ENCODE measurements at regions not wholly inside any gene's neighbourhood (a gene's known extent, or its start where the extent isn't known, plus 50 kb on each side); places are given as distances from the start of the nearest gene placed in this dataset.

DNA sequence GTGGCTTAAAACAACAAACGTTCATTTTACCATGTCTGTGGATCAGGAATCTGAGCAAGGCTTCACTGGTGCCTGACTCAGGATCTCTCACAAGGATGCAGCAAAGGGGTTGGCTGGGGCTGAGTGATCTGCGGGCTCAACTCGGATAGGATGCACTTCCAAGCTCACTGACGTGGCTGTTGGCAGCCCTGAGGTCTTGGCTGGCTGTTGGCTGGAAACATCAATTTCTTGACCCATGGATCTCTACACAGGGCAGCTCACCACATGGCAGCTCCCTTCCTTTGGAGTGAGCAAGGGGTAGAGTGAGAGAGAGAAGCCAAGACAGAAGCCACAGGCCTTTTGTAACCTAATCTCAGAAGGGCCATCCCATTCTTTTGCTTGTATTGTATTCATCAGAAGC, 202.1 kb downstream of the NXNL2 start:
- no peak for DNase-seq

DNA sequence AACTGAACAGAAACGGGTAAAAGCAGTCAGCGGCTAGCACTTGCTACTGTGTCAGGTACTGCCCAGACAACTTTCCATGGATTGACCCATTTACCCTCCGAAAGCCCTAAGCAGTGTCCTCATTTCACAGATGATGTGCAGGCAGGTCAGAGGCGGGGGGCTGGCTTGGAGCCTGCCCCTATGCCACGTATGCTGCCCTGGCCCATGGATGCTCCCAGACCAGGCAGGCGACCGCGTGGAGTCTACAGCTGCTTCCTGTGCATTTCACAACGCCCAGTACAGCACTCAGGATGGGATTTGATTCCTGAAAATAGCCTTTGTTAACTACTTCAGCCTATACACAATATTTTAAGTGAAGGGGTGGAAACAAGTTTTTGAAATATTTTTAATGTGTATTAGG, 202.9 kb downstream of the NXNL2 start:
- DNase-seq = no peak

DNA sequence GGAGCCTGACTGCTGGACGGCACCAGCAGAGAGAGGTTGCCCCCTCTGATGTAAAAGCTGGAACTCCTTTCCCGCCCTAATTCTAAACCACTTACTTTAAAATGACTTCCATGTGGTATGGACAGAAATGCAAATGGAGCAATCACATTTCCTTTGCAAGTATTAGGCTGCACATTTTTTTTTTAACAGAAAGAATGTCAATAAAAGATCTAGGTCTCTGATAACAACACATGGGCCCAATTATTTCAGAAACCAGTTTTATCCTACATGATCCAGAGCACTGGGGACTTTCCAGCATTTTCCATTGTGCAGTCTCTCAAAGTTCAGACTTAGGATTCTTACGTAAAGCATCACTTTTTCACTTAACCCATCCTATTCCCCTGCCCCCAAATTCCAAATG, 203.7 kb downstream of the NXNL2 start:
- DNase-seq = no peak

DNA sequence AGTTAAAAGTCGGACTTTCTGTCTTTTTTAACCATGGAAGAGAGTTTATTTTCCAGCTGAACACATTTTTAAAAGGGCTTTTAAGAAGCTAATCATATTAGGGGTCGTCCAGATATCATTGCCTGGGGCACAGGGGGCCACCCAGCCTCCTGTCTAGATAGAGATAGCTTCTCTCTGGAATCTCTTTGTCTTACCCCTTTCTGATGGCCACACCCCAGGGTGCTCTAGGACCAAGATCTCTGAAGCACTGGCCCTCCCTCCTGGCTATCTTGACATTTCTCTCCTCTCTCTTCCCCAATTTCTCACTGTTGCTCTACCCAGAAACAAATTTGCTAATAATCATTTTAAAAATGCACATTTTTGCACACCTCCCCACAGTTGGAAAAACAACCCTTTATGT, 204.4 kb downstream of the NXNL2 start:
- no peak for DNase-seq

GRCh38 chr9:88740844-88741243, 205.9 kb downstream of the NXNL2 start:
- no peak for DNase-seq

DNA sequence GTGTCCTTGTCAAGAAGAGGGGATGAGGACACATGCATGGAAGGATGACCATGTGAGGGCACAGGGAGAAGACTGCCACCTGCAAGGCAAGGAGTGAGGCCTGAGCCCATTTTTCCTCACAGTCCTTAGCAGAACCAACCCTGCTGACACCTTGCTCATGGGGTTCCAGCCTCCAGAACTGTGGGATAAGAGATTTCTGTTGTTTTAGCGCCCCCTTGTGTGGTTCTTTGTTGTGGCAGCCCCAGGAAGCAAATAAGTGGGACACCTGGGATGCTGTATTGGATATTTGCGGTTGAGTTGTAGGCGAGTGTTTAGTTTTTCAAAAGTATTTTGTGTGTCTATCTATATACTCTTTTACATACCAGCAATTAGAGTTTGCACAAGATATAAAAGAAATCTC, 206.4 kb downstream of the NXNL2 start:
- DNase-seq = no peak

GRCh38 chr9:88742483-88742882, 207.5 kb downstream of the NXNL2 start:
- no peak for DNase-seq

- DNase-seq = no peak
These were observed 207.9 kb downstream of the NXNL2 start for GRCh38 chr9:88742905-88743304.

DNA sequence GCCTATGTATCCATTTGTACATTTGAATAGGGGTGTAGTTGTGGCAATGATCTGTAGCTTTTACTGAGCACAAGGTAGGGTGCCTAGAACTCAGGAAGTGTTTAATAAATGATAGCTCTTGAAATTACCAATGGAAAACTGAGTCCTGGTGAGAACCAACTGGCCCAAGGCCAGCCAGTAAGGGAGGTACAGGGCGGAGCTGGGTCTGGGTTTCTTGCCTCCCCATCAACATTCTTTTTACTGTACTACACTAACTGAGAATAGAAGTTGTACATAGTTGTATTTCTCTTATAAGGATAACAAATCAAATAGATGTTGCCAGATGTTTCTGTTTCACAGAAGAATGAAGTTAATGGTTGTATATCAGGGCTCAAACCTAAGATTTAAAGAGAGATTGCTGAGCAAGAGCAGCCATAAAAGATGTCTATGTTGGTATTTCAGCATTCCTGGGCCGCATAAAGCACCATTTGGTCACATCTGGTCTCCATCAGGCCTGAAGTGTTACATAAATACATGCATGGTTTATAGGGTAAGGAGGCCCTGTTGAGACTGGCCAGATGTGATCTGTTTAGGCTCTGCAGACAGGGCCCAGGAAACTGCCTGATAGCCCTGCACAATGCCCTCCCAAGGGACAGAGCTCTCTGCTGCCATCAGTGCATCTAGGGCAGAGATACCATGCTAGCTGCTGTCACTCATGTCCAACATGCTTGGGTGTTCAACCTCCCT, 210.5 kb downstream of the NXNL2 start:
- no peak for DNase-seq

DNA sequence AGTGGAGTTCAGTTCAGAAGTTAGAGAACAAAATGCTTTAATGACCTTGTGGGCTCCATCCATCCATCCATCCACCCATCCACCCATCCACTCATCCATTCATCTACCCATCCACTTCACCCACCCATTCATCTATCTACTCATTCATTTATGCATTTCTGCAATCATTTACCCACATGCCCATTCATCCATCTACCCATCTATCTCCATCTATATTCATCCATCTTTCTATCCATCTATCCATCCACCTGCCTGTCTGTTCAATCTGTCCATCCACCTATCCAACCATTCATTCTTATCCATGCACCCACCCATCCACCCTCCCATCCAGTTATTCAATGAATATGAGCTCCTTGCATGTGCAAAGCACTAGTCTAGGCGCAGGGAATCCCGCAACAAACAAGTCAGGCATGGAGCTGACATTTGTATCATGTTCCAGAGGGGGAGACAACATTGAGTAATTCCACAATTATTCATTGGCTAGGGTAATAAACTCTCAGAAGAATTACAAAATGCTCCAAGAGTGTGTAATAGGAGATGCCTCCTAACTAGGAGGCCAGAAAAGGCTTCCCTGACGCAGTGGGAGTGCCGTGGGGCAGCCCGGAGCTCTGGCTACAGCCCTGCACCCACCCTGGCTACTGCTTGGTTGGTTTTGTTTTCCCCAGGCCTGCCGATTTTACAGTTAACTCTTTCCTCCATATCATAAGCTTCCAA, 211.2 kb downstream of the NXNL2 start:
- DNase-seq = no peak

GRCh38 chr9:88746743-88747398, 211.9 kb downstream of the NXNL2 start:
- DNase-seq = no peak

- DNase-seq = no peak
These were observed 212.8 kb downstream of the NXNL2 start for GRCh38 chr9:88747768-88748167.

- no peak for DNase-seq
These were observed 213.7 kb downstream of the NXNL2 start for GRCh38 chr9:88748566-88749261.

DNA sequence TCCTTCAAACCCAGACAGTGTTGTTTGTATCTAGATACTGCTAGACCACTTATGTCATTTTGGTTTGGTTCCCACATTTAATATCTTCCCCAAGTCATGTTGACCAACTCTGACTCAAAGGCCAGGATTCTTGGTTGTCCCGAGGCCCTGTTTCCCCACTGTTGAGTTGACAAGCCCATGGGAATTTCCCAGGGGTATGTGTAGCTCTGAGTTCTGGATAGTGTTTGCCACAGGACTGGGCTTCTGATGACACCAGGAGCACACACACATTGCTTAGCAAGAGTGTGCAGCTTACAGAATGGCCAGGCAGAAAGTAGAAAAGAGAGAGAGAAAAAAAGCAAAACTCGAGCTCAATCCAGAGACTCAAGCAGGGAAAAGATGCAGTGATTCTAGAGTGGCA, 214.4 kb downstream of the NXNL2 start:
- DNase-seq = no peak

DNA sequence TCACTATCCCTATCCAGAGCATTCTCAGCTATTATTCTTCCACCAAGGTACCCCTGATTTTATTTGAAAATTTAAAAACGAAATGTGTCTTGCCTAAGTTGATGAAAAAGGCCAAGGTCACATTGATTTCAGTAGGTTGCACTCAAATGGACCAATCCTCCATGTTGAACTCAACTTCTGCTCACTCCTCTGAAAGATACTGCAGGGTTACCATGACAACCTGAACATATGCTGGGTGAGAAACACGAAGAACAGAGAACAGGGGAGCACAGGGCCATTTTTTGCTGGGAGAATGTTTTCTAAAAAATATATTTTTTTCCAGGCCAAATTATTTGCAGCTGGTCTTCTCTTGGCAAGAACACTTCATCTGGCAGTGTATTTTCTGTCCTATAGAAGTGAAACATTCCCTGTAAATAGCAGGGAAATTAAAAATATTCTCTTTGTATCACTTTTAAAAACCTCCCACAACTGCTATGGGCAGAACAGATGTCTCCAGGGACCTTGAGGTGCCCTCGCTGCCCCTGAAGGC, 215.9 kb downstream of the NXNL2 start:
- DNase-seq = no peak

- no peak for DNase-seq
These were observed 216.8 kb downstream of the NXNL2 start for GRCh38 chr9:88751781-88752180.

- no peak for DNase-seq
These were observed 218.9 kb downstream of the NXNL2 start for GRCh38 chr9:88753691-88754367.

- no peak for DNase-seq
These were observed 219.5 kb downstream of the NXNL2 start for GRCh38 chr9:88754452-88754851.

GRCh38 chr9:88754886-88755285, 219.9 kb downstream of the NXNL2 start:
- no peak for DNase-seq

DNA sequence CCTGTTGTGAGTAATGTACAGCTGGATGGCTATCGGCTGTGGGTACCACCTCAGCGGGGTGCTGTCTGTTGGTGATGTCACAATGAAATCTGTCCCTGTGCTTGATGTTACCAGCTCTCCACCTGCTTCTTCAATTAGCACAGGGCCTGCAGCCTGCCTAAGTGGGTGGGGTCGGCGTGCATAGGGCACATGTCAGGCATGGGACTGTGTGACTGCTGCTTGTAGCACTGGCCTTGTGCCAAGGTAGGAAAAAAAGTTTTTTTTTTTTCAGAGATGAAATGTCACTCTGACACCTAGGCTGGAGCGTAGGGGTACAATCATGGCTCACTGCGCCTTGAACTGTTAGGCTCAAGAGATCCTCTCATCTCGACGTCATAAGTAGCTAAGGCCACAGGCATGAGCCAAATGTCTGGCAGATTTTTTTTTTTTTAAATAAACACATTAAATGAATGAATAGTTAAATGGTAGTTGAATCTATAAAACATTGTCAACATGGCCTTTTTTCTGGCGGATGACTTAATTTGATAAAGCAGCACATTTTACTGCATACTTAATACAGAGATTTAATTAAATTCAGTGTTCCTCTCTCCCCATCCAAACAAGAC, 222.5 kb downstream of the NXNL2 start:
- DNase-seq = no peak

DNA sequence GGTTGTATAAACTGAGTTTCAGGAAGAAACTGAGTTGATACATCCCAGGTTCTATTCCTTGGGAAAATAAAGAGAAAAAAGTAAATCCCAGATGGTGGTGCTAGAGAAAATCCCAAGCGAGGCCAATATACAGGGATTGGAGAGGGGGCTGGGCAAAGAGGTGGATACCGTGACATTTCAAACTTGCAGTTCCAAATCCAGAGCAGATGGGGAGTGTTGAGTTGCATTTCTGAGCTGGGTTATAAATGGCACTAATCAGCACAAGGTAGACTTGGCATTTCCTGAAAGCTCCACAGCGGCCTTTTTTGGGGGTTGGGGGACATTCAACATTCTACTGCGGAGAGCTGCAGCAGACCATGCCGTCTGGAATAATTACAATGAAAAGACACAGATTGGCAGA, 224.4 kb downstream of the NXNL2 start:
- DNase-seq = no peak

DNA sequence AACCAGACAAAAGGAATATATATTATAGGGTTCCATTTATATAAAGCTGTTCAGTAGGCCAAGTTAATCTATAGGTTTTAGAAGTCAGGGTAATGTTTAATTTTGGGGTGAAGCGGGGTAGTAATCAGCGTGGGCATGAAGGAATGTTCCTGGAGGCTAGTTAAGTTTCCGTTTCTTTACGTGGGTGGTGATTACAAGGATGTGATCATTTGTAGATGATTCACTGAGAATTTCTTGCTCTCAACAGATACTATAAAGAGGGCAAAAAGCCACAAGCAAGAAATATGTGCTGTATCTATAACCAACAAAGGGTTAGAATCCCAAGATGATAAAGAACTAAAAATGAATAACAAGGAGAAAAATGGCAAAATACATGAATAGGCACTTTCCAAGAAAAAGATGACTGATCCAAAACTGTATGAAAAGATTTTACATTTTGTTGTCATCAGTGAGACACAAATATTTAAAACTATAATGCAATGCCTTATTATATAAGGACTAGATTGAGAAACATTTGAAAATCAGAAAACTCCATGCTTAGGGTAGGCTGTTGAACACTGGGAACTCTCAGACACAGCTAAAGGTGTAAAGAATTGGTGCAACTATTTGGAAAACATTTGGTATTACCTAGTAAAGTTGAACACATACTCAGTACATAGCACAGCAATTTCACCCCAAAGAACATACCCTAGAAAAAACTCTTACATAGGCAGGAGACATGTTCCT, 224.3 kb upstream of the S1PR3 start:
- no peak for DNase-seq

Measured in DMS53 (cell line).